WERI-Rb-1 (cell line): ENCODE measurements at regions not wholly inside any gene's neighbourhood (a gene's known extent, or its start where the extent isn't known, plus 50 kb on each side); places are given as distances from the start of the nearest gene placed in this dataset.

Source experiments
- DNase-seq: peaks from one replicate; pipeline ENCODE4 v3.0.0-alpha.2; 2020
- H3K27ac ChIP-seq: fragments of 250-450 bp; sonication (Bioruptor Pico); 2 replicates; pipeline ENCODE4 v1.5.1; 2020; ENCODE audit warnings: mild to moderate bottlenecking, moderate library complexity
- H3K27me3 ChIP-seq: fragments of 250-450 bp; sonication (Bioruptor Pico); 2 replicates; pipeline ENCODE4 v1.5.1; 2021; ENCODE audit warnings: mild to moderate bottlenecking, low read depth, moderate library complexity; ENCODE audit not compliant: insufficient read depth, severe bottlenecking
- H3K36me3 ChIP-seq: fragments of 250-450 bp; sonication (Bioruptor Pico); 2 replicates; pipeline ENCODE4 v1.5.1; 2020; ENCODE audit warnings: mild to moderate bottlenecking, moderate library complexity
- H3K4me3 ChIP-seq: 2 replicates; pipeline ENCODE4 v1.5.1; 2011; ENCODE audit warnings: low read depth, mild to moderate bottlenecking, control low read depth, low read length
- H3K9me3 ChIP-seq: fragments of 250-450 bp; sonication (Bioruptor Pico); 2 replicates; pipeline ENCODE4 v1.5.1; 2021; ENCODE audit warnings: mild to moderate bottlenecking, moderate library complexity; ENCODE audit not compliant: severe bottlenecking
- CTCF ChIP-seq: IDR thresholded peaks from 2 replicates; pipeline ENCODE4 v1.5.1; 2011; ENCODE audit warnings: low read depth, mild to moderate bottlenecking, control low read depth, inconsistent platforms, low read length

GRCh38 chr7:42729053-42729765 lies 182.7 kb downstream of the C7orf25 start:
- TF ChIP-seq CTCF = no peak
- no peak for DNase-seq
- Histone ChIP-seq H3K9me3 (no peaks in the 10 kb centered on the region), H3K27ac (no peak overlapping the region), H3K4me3 (no peak overlapping the region), H3K27me3 (peaks cover 54% of the 10 kb centered on the region), H3K36me3 (no peaks in the 10 kb centered on the region)

GRCh38 chr7:42727451-42727850 lies 184.4 kb downstream of the C7orf25 start:
- Histone ChIP-seq H3K36me3 (no peaks in the 10 kb centered on the region), H3K4me3 (no peak overlapping the region), H3K9me3 (no peaks in the 10 kb centered on the region), H3K27me3 (peaks cover 62% of the 10 kb centered on the region), H3K27ac (no peak overlapping the region)
- TF ChIP-seq CTCF = no peak
- no peak for DNase-seq

GRCh38 chr7:42726066-42726785 lies 185.6 kb downstream of the C7orf25 start:
- no peak overlapping the region for H3K27ac ChIP-seq

GRCh38 chr7:42722716-42723115 lies 189.2 kb downstream of the C7orf25 start:
- no peak for DNase-seq
- Histone ChIP-seq H3K27ac (no peak overlapping the region), H3K27me3 (peaks cover 78% of the 10 kb centered on the region), H3K9me3 (peaks cover 3% of the 10 kb centered on the region), H3K36me3 (no peaks in the 10 kb centered on the region), H3K4me3 (no peak overlapping the region)
- no peak for TF ChIP-seq CTCF

More at GRCh38 chr7:42726066-42726785, 185.6 kb downstream of the C7orf25 start:
- Histone ChIP-seq H3K27me3 (peaks cover 65% of the 10 kb centered on the region), H3K36me3 (no peaks in the 10 kb centered on the region), H3K9me3 (no peaks in the 10 kb centered on the region), H3K4me3 (no peak overlapping the region)
- no peak for DNase-seq
- no peak for TF ChIP-seq CTCF

GRCh38 chr7:42722198-42722597 lies 189.7 kb downstream of the C7orf25 start:
- no peak for TF ChIP-seq CTCF
- DNase-seq = no peak
- Histone ChIP-seq H3K4me3 (no peak overlapping the region), H3K27me3 (peaks cover 80% of the 10 kb centered on the region), H3K36me3 (no peaks in the 10 kb centered on the region), H3K9me3 (peaks cover 3% of the 10 kb centered on the region), H3K27ac (no peak overlapping the region)
